B cell (primary cell): ENCODE measurements at regions not wholly inside any gene's neighbourhood (a gene's known extent, or its start where the extent isn't known, plus 50 kb on each side); places are given as distances from the start of the nearest gene placed in this dataset.

ENCODE experiments used
- CTCF ChIP-seq: fragments of 200-600 bp; IDR thresholded peaks from one replicate; pipeline ENCODE4 v1.8.0; 2022; ENCODE audit warnings: antibody characterized with exemption, mild to moderate bottlenecking
- EZH2 ChIP-seq: IDR thresholded peaks from 2 replicates; pipeline ENCODE4 v1.6.1; 2012; ENCODE audit warnings: borderline replicate concordance, low read depth, mild to moderate bottlenecking, moderate library complexity, low read length; ENCODE audit not compliant: insufficient read depth, poor library complexity, severe bottlenecking

- TF ChIP-seq CTCF (no peak), EZH2 (no peak)
These were observed 826.8 kb upstream of the NR2F2 start for GRCh38 chr15:95503640-95504225.
